A673 (cell line): ENCODE measurements at regions not wholly inside any gene's neighbourhood (a gene's known extent, or its start where the extent isn't known, plus 50 kb on each side); places are given as distances from the start of the nearest gene placed in this dataset.

Source experiments
- BruUV-seq: library from RNA; stranded (reverse); fragments of 400-500 nt; replicated peaks from 2 replicates; lab custom pipeline; 2021; lab: Mats Ljungman, UMichigan
- CTCF ChIA-PET: fragments of 300-600 bp; sonication (Branson Sonifier 250); formaldehyde crosslinking; loops from one replicate; lab custom pipeline; 2022; ENCODE audit warnings: antibody characterized with exemption; lab: Charles Lee
- POLR2A ChIA-PET: fragments of 300-600 bp; sonication (Branson Sonifier 250); formaldehyde crosslinking; loops from one replicate; lab custom pipeline; 2022; ENCODE audit warnings: antibody characterized with exemption; ENCODE audit not compliant: low non-redundant PET; lab: Charles Lee
- DNase-seq: peaks from one replicate; pipeline ENCODE4 v3.0.0-alpha.2; 2015; ENCODE audit warnings: low spot score
- H3K27ac ChIP-seq: fragments of 200-600 bp; sonication (generic); 2 replicates; pipeline ENCODE4 v1.5.1; 2016; ENCODE audit warnings: mixed run types, low read depth, mild to moderate bottlenecking, mixed read lengths, antibody characterized with exemption, low read length; ENCODE audit not compliant: poor library complexity, severe bottlenecking
- H3K27me3 ChIP-seq: fragments of 200-600 bp; sonication (generic); replicated peaks from 2 replicates; pipeline ENCODE4 v1.6.1; 2017; ENCODE audit warnings: mixed run types, low read depth, mild to moderate bottlenecking, mixed read lengths, antibody characterized with exemption, low read length; ENCODE audit not compliant: insufficient read depth, poor library complexity
- H3K36me3 ChIP-seq: fragments of 200-600 bp; sonication (generic); 2 replicates; pipeline ENCODE4 v1.6.1; 2016; ENCODE audit warnings: mixed run types, mild to moderate bottlenecking, mixed read lengths, antibody characterized with exemption, low read length; ENCODE audit not compliant: insufficient read depth, poor library complexity, severe bottlenecking
- H3K4me1 ChIP-seq: fragments of 200-600 bp; sonication (generic); 2 replicates; pipeline ENCODE4 v1.6.1; 2017; ENCODE audit warnings: mixed run types, mild to moderate bottlenecking, mixed read lengths, antibody characterized with exemption, low read length; ENCODE audit not compliant: insufficient read depth, poor library complexity, severe bottlenecking
- H3K4me3 ChIP-seq: fragments of 200-600 bp; sonication (generic); 2 replicates; pipeline ENCODE4 v1.5.1; 2016; ENCODE audit warnings: low read depth, mixed run types, mild to moderate bottlenecking, mixed read lengths, low read length; ENCODE audit not compliant: poor library complexity, severe bottlenecking
- H3K9me3 ChIP-seq: fragments of 200-600 bp; sonication (generic); 2 replicates; pipeline ENCODE4 v1.6.1; 2016; ENCODE audit warnings: mixed run types, low read depth, mild to moderate bottlenecking, mixed read lengths, antibody characterized with exemption, low read length; ENCODE audit not compliant: poor library complexity, severe bottlenecking
- CTCF ChIP-seq: fragments of 300-800, 200-600 bp; sonication (generic); conservative IDR thresholded peaks from 2 replicates; pipeline ENCODE4 v1.5.1; 2017; ENCODE audit warnings: low read depth, mild to moderate bottlenecking, antibody characterized with exemption, low read length, moderate library complexity, mixed read lengths
- EZH2 ChIP-seq: fragments of 200-600 bp; sonication (generic); IDR thresholded peaks from 2 replicates; pipeline ENCODE4 v1.6.1; 2017; ENCODE audit warnings: borderline replicate concordance, low read depth, mild to moderate bottlenecking, mixed read lengths, antibody characterized with exemption, low read length; ENCODE audit not compliant: poor library complexity, severe bottlenecking
- intact Hi-C: fragments of 100-400 bp; cut with micrococcal nuclease; formaldehyde crosslinking; loops from one replicate; pipeline ENCODE4 v1.10.0; 2022; ENCODE audit not compliant: unreplicated experiment

DNA sequence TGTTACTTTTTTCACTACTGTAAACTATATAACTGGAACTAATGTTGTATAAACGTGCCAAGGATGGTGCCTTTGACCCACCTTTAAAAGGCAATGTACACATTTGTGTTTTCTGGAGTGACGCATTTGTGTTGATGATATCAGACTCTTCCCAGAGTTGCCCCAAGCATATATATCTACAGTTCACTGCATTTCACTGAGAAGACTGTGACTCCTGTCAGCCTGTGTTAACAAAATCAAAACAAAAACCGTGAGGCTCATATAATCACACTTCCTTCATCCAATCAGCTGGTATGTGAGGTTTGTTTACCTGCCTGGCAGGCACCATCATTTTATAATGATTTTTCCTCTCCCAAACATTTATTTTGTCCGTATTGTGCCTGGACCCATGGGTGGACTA, 117.6 kb upstream of the ROBO1 start:
- H3K9me3 ChIP-seq: no peaks in the 10 kb centered on the region
- no peak overlapping the region for H3K4me3 ChIP-seq
- CTCF ChIA-PET: interaction anchor here (1.2 kb wide), 1 partner anchor 123 kb away, joined by 5 read pairs; no protein-coding TSS in a partner anchor
- intact Hi-C loops: no loop called here
- H3K4me1 ChIP-seq: no peaks in the 10 kb centered on the region
- no peak for TF ChIP-seq CTCF
- TF ChIP-seq EZH2: no peak
- no peak overlapping the region for H3K27ac ChIP-seq
- H3K36me3 ChIP-seq: no peaks in the 10 kb centered on the region
- BruUV-seq: no TSS peak
- POLR2A ChIA-PET: no interaction called here
- DNase-seq: no peak
- H3K27me3 ChIP-seq: no peaks in the 10 kb centered on the region

DNA sequence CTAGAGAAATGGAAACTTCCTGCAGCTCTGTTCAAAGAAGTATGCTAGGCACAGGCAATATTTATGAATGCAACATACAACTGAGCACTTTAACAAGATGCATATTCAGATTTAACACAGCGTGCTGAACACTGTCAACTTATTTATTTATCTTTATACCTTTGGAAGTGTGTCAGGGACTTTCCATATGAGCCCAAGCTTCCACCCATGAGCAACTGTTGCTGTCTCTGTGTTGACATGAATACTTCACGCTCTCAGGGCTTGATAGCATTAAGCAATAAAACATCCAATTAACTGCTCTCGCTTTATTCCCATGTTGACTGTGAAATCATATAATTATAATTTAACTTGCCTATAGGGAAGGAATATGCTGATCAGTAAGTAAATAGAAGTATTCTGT, 116.6 kb upstream of the ROBO1 start:
- BruUV-seq: no TSS peak

DNA sequence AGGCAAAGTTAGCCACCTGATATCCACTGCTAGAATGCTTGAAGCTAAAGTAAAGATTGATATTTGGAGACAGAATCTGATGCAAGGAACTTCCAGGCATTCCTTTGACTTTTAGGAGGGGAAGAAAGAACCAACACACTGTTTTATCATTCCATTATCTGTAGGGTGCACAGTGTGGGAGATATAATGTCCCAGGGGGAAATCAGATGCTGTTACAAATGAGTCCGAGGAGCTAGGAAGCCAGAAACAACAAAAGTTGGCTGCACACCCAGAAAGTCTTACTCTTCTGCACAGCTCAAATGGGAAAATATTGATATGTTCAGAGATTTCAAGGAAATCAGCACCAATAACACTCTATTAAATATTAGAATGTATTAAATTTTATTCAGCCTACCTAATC, 113.6 kb upstream of the ROBO1 start:
- CTCF ChIA-PET: no interaction called here
- Histone ChIP-seq H3K4me1 (no peaks in the 10 kb centered on the region), H3K4me3 (no peak overlapping the region), H3K36me3 (no peaks in the 10 kb centered on the region), H3K27me3 (no peaks in the 10 kb centered on the region), H3K27ac (no peak overlapping the region), H3K9me3 (no peaks in the 10 kb centered on the region)
- no peak for DNase-seq
- no TSS peak for BruUV-seq
- POLR2A ChIA-PET: no interaction called here
- no peak for TF ChIP-seq EZH2
- no peak for TF ChIP-seq CTCF
- intact Hi-C loops: no loop called here

More for the DNA sequence above, 116.6 kb upstream of the ROBO1 start:
- ChIA-PET CTCF (interaction anchor here (1.2 kb wide), 1 partner anchor 122 kb away, joined by 5 read pairs; no protein-coding TSS in a partner anchor), POLR2A (no interaction called here)
- Histone ChIP-seq H3K9me3 (no peaks in the 10 kb centered on the region), H3K27me3 (no peaks in the 10 kb centered on the region), H3K36me3 (no peaks in the 10 kb centered on the region), H3K4me3 (no peak overlapping the region), H3K27ac (no peak overlapping the region), H3K4me1 (no peaks in the 10 kb centered on the region)
- TF ChIP-seq EZH2: no peak
- TF ChIP-seq CTCF: no peak
- no peak for DNase-seq
- intact Hi-C loops: no loop called here
